ENCODE measurements at regions not wholly inside any gene's neighbourhood (a gene's known extent, or its start where the extent isn't known, plus 50 kb on each side); places are given as distances from the start of the nearest gene placed in this dataset.

DNA sequence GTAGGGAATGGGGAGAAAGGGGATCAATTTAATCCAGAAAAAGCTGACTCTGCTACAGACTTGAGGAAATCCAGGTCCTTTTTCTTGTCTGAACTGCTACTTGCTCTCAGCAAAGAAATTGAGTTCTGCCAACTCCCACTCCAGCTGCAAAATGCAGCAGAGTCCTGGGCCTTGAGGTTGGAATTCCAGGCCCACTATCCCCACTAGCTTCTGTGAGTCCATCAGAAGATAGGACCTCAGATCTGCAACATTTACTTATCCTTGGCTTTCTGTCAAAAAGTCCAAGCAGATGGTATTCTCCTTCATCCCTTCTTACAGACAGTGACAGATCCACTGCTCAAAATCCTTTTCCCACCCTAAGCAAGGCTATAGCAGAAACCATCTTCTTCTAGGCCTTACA is 219.2 kb downstream of the ARHGAP12 start:
- DNase-seq (ENCODE audit: low read depth in 2 of 3, low spot score in 2 of 3) = no peak

DNA sequence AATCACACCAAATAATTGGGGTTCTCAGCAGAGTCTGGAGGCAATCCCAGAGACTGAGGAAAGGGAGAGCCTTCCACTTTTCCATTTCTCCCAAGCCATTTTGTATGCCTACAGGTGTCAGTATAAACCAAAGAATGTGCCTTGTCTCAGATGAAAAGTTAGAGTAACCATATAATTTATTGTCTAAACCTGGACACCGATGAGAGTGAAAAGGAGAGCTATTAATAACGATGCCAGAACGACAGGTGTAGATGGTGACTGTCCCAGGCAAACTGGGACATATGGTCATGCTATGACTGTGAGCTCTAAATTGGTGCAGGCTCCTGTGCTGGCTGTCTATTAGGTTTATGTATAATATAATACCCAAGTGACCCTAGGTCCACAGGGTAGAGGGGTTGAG is 219.6 kb downstream of the ARHGAP12 start:
- DNase-seq (ENCODE audit: low read depth in 2 of 3, low spot score in 2 of 3) = no peak

DNA sequence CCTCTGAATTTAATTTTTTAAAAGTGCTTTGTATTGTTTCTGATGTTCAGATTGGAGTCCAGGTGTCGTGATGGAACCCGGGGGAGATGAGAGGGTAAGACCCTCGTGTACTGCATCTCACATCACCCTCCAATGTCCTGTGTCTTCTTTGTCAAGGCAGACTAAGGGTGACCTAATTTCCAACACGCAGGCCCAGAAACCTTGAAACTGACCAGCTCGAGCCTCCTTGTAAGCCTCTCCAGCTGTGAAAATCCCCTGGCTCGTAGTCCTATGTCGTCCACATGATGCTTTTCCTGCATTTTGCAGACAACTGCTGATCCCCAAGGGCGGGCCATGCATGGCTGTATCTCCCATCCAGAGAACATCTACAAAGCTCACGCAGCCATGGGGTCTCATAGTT is 220.2 kb downstream of the ARHGAP12 start:
- no peak for DNase-seq (ENCODE audit: low read depth in 2 of 3, low spot score in 2 of 3)

DNA sequence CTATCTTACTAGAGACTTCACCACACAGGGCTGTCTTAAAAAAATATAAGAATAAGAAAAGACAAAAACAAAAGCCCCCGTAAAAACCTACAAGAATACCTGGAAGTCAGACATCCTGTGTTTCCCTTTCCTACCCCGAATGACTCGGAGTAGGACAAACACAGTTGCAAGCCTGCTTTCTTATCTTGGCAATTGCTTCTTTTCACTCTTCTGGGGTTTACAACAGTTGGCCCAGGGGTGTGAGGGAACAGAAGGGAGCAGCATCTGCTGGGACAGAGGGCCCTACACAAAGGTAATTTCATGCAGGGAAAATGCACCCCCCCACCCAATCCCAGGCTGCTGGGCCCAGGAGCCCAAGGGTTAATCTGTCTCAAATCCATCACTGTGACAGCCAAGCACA is 220.6 kb downstream of the ARHGAP12 start:
- no peak for DNase-seq (ENCODE audit: low read depth in 2 of 3, low spot score in 2 of 3)

DNA sequence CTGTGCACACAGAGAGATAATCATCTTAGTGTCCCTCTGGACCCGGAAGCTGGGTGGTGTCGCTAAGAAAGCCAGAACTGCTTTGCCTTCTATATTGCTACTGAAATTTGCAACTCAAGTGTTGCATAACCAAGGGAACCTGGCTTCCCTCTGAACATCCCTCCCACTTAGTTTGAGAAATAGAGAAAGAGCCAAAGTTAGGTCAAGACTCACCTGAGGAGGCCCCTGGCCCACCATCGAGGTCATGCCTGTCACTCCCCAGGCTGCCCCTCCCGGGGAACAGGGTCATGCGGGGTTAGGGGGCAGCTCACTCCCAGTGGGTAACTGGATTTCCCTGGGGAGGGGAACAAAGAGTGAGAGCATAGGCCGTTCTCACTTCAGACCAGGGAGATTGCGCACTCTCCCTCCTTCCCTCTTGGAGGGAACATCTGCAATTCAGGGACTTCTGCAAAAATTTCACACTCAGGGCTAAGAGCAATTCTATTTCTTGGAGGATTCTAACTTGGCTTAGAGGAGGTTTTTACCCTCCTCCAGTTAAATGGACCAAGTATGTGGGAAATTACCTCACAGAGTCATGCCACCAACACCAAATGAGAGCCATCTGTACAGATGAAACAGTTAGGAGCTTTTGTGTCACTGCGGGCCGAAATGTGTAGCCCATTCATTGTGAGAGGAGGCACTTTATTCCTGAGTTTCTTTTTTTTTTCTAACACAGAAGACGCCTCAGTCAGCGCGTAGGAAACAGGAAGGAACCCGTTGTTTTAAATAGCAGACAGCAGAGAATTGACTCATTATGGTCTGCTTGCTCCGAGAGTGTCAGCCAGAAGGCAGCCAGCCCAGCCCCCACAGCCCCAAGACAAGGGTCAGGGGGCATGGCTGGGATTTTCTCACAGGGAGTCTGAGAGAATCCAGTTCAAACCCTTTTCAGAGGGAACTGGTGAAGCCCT is 221.3 kb downstream of the ARHGAP12 start:
- peak in 2 of 3 experiments; percentile 3 to 26 for DNase-seq (ENCODE audit: low read depth in 2 of 3, low spot score in 2 of 3)

DNA sequence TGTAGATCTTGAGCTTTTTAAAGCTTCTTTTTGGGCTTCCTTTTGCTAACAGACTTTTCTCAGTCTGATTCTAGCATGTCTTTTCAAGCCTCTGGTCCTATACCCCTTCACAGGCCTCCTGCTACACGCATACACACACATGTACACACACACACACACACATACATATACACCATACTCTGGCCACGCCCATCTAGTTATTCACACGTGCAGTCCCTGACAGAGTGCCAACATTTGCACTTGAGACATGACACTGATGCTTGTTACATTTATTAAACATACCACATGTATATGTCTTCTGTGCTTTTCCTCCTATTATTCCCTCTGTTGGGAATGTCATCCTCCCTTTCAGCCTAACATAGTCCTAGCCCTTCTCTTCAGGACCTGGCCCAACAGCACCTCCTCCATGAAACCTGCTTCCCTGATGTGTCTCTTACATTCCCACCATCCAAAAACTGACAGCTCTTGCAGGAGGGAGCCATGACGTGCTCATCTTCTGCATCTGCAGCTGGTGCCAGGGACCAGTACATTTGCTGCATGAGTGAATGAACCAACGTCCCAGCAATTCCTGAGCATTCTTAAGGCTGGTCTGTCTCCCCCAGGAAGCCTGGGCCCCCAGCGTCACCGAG is 222.1 kb downstream of the ARHGAP12 start:
- DNase-seq (ENCODE audit: low read depth in 2 of 3, low spot score in 2 of 3) = no peak

DNA sequence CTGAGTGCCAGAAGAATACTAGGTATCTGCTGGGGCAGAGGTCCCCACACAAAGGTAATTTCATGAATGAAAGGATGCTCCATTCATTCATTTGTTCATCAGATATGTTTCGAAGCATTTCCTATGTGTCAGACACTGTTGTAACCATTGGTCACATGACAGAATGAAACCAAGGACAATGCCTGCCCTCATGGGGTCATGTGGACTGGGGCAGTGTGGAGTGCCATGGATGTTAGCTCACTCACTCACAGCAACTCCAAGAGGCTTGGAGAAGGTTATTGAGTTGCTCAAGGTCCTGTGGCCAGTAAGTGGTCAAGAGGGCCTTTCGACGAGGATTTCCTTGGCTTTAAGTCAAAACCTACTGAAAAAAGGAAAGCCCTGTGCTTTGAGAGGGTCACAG is 223.5 kb downstream of the ARHGAP12 start:
- DNase-seq (ENCODE audit: low read depth in 2 of 3, low spot score in 2 of 3) = no peak

DNA sequence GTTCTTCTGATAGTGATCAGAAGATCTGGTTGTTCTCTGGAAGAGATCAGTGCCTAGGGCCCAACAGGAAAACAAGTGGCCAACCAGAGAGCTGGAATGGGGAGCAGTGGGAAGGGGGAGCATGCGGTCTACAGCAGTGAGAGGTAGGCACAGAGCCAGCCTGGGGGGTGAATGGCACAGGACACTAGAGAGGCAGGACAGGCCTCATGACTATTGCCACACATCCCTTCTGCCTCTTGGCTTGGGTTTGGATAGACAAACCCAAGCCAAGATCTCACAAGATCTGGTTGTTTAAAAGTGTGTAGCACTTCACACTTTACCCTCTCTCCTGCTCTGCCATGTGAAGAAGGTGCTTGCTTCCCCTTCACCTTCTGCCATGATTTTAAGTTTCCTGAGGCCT is 224.4 kb downstream of the ARHGAP12 start:
- DNase-seq (ENCODE audit: low read depth in 2 of 3, low spot score in 2 of 3) = no peak

DNA sequence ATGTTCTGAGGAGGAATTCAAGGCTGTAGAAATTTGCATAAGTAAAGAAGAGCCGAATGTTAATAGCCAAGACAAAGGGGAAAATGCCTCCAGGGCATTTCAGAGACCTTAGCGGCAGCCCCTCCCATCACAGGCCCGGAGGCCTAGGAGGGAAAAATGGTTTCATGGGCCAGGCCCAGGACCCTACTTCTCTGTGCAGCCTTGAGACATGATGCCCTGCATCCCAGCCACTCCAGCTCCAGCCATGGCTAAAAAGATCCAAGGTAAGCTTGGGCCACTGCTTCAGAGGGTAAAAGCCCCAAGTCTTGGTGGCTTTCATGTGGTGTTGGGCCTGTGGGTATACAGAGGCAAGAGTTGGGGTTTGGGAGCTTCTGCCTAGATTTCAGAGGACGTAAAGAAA is 225.7 kb downstream of the ARHGAP12 start:
- no peak for DNase-seq (ENCODE audit: low read depth in 2 of 3, low spot score in 2 of 3)

DNA sequence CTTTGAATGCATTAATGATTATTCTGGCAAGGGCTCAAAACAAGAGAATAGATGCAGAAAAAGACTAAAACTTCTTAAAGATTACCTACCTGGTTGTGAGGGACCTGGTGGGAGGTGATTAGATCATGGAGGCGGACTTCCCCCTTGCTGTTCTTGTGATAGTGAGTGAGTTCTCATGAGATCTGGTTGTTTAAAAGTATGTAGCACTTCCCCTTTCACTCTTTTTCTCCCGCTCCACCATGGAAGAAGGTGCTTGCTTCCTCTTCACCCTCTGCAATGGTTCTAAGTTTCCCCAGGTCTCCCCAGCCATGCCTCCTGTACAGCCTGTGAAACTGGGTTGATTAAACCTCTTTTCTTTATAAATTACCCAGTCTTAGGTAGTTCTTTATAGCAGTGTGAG is 226.6 kb downstream of the ARHGAP12 start:
- DNase-seq (ENCODE audit: low read depth in 2 of 3, low spot score in 2 of 3) = no peak

DNA sequence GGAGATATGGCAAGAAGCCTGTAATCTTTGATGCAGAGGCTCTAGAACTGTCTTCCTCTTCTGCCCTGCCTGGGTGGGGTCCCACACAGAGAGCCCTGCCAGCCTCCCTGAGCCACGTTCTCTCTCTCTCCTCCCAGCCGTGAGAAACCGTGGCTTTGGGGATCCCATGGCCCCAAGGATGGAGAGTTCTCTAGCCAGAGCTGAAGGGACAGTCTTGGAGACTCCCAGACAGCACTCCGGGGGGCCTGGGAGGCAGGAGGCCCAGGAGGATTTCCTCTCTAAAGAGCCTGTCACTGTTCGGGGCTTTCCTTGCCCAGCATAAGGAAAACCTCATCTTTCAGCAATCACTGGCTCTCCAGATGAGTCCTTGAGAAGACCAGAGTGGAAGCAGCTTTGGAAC is 227.1 kb downstream of the ARHGAP12 start:
- no peak for DNase-seq (ENCODE audit: low read depth in 2 of 3, low spot score in 2 of 3)

DNA sequence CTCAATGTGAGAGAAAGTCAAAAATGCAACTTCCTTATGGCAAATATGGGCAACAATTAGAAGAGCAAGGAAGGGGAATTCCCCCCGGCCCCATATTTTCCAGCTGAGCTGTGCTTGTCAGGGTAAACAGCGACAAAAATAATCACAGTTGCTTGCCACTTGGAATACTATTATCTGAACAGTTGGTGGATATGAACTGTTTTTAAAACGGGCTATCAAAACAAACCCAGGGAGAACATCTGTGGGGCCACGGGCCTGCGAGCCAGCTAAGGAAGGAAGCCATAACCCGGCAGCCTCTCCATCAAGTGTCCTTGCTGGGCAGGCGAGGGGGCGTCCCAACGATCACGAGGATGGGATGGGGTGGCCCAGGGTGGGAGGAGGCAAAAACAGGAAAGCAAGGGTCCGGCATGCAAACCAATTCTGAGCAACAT is 228.4 kb downstream of the ARHGAP12 start:
- no peak for DNase-seq (ENCODE audit: low read depth in 2 of 3, low spot score in 2 of 3)

DNA sequence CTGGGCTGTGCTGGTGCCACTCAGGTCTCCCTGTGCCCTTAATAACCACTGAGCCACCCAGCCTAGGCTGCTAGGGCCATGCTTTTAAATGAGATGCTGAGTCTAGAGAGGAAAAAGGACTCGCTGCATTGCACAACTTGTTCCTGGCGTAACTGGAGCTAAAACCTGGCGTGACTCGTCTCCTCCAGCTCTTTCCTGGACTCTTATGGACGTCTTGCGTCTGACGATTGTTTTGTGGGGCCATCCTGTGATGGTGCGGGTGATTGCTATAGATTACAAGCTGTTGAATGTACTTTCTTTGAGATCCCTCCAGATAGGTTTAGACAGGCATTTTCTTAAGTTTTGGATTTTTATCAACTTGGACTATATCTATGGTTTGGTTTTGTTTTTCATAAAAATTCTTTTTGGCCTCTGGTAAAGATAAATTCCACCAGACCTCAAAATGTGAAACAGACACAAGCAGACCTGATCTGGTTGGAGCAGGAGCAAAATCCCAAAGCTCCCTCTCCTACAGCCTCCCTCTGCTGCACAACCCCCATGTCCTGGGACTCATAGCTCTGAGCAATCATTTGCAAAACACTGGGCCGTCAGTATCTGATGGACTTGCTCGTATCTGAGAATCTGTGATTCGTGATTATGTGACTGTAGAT is 230.3 kb downstream of the ARHGAP12 start:
- DNase-seq (ENCODE audit: low read depth in 2 of 3, low spot score in 2 of 3) = no peak

DNA sequence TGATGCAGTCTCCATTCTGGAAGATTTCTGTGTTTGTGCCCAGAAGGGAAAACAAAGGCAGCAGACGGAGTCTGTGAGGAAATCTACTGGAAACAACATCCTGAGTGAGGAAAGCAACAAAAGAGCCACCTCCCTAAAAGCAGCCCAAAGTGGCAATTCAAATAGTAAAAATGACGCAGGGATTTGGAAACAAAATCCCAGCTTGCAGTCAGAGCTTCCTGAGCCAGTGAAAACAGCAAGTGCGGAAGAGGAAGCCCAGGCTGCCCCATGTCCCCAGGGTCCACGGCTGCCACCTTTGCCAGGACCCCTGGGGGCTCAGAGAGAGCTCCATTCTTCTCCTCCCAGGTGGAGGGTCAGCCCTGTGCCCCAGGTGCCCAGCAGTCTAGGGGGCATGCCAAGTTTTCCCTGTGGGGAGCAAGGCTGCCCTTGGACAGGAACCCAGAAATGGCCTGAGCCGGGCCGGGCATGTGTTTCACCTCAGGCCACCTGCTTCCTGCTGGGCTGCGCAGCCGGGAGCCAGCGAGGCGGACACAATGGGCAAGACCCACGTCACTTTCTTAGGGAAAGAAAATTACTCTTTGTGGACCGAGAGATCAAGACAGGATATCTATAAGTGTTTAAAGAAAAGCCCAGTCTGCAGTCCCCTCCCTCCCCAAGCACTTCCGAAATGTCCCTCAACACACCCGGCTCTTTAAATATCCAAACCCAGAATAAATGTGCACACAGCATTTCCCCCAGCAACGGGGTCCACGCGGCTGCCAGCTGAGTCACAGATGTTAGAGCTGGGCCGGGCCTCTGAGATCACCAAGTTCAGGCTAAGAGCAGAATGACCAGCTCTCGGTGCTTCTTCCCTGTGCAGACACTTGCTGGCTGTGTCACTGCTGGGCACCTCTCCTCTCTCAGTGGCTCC is 231.1 kb downstream of the ARHGAP12 start:
- no peak for DNase-seq (ENCODE audit: low read depth in 2 of 3, low spot score in 2 of 3)

DNA sequence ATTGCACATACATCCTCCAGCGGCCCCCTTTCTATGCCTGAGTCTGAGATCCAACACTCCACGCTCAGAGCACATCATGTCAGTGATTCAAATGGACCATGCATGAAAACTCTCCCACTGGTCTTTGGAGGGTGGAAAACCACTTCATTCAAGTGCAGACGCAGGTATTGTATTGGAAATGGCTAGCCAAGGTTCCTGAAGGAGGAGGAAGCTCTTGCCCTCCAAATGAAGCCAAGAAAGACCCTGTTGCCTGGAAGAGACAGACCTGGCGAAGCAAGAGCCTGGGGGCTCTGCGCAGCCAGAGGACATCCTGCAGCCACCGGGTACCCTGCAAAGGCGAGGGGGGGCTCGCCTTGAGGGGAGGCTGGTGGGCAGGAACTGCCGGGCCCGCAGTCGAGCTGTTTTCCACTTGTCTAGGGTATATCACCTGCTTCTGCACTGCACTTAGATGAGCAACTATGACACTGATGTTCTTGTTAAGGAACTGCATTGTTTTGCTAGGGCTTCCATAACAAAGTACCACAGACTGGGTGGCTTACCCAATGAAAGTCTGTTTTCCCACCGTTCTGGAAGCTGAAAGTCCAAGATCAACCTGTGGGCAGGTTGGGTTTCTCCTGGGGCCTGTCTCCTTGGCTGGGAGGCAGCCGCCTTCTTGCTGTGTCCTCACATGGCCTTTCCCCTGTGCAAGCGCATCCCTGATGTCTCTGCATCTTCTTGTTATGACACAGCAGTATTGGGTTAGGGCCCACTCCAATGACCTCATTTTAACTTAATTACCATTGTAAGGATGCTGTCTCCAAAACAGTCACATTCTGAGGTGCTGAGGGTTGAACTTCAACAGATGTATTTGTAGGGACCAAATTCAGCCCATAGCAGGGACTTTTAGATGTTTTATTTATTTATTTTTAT is 233.4 kb downstream of the ARHGAP12 start:
- DNase-seq (ENCODE audit: low read depth in 2 of 3, low spot score in 2 of 3) = no peak

DNA sequence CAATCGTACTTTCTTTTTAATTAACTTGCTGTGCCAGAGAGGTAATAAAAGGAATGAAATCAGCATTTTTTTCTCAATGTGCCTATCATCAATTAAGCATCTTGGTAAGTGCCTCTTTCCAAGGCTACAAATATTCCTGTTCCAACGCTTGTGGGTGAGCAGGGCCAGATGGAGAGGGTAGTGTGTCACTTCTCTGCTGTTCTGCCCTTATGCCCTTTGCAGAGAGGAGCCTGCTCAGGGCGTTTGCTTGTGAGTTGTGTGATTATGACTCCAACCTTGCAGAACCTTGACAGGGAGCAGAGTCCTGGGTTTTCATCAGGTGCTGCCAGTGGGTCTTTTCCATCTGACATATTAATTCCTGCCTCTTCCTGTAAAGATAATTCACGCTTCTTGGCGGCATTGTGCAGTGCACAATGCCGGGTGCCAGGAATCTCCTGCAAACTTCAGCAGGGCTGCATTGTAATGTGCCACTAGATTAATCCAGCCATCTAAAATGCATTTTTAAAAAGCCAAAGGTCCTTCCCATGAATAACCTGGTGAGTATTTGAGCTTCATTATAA is 234.4 kb downstream of the ARHGAP12 start:
- no peak for DNase-seq (ENCODE audit: low read depth in 2 of 3, low spot score in 2 of 3)

DNA sequence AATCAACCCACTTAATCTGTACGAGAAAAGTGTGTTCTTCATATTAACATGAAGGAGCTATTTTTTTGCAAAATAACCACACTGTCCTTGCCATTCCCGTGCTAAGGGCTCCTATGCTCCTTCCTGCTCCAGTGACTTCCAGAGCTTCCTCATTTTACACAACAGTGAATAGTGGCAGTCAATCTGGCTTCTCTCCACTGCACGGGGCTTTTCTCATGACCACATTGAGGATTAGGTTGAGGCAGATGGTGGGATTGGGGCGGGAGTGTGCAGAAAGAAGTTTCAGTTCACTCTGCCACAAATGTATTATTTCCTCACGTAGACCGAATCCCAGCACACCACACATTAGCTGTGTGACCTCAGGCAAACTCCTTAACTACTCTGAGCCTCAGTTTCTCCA is 235.1 kb downstream of the ARHGAP12 start:
- no peak for DNase-seq (ENCODE audit: low read depth in 2 of 3, low spot score in 2 of 3)

DNA sequence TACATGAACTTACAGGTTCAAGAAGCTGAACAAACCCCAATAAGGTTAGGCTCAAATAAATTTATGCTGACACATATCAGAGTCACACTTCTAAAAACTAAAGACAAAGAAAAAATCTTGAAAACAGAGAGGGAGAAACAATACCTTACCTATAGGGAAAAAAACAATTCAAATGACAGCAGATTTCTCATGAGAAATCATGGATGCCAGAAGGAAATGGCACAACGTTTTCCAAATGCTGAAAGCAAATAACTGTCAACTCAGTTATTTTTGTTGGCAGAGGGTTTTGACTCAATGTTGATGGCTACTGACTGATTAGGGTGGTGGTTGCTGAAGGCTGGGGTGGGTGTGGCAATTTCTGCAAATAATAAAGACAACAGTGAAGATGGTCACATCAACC is 239.4 kb downstream of the ARHGAP12 start:
- DNase-seq (ENCODE audit: low read depth in 2 of 3, low spot score in 2 of 3) = no peak

DNA sequence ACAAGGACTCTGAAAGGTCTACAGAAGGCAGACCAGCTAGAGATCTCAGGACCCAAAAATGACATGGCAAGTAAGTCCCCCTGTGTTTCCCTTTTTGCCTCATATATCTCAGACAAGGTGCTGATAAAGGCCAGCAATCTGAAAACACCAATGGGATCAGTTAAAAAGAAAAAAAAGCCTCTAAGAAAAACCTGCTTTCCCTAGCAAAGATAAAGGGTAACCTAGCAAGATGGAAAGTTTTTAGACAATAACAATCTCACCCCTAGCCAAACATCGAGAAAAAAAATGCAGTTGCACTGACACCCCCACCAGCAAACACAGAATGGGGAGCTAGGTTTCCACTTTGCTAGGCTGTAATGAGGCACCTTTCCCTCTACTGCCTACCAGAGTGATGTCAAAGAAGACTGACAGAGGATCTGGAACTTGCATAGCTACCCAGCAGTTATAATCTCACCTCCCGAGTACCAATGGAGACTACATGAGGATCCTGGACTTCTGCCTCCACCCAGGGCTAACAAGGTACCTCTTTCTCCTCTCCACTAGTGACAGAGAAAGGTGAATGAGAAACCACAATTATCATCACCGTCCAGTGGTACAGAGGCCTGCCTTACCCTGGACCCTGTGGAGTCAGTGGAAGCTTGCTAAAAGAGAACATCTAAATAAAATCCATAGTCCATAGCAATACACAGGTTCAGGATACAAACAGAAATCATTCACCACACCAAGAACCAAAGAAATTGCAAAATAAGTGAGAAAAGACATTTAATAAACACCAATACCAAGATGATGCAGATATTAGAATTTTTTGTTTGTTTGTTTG is 240.8 kb downstream of the ARHGAP12 start:
- no peak for DNase-seq (ENCODE audit: low read depth in 2 of 3, low spot score in 2 of 3)

All from activated CD8-positive, alpha-beta memory T cell treated with anti-CD3 and anti-CD28 coated beads for 48 hours (primary cell).